Upper lobe of right lung (tissue), 1 donor: ENCODE measurements at regions not wholly inside any gene's neighbourhood (a gene's known extent, or its start where the extent isn't known, plus 50 kb on each side); places are given as distances from the start of the nearest gene placed in this dataset.

ENCODE experiments used
- ATAC-seq: fragments of 200-7000 bp; cut with Tn5 transposase; one replicate; pipeline ENCODE4 v1.9.1; 2020; ENCODE audit warnings: mild to moderate bottlenecking, moderate library complexity
- DNase-seq: peaks from one replicate; pipeline ENCODE4 v3.0.0-alpha.2; 2020
- H3K27ac ChIP-seq: fragments of 200-600 bp; one replicate; pipeline ENCODE4 v1.8.0; 2022
- H3K27me3 ChIP-seq: fragments of 200-600 bp; one replicate; pipeline ENCODE4 v1.8.0; 2022; ENCODE audit warnings: mild to moderate bottlenecking
- H3K36me3 ChIP-seq: fragments of 200-600 bp; one replicate; pipeline ENCODE4 v1.8.0; 2022
- H3K4me1 ChIP-seq: fragments of 200-600 bp; one replicate; pipeline ENCODE4 v1.8.0; 2022
- H3K4me3 ChIP-seq: fragments of 200-600 bp; one replicate; pipeline ENCODE4 v1.8.0; 2022; ENCODE audit warnings: mild to moderate bottlenecking
- H3K9me3 ChIP-seq: fragments of 200-600 bp; one replicate; pipeline ENCODE4 v1.8.0; 2022
- intact Hi-C: fragments of 100-400 bp; cut with DNase I; formaldehyde crosslinking; loops from one replicate; pipeline ENCODE4 v1.11.0; 2022
- TF ChIP-seq, protein P1 (sequence below): fragments of 200-600 bp; IDR thresholded peaks from one replicate; pipeline ENCODE4 v1.8.0; 2022; ENCODE audit warnings: antibody characterized with exemption
- donor health status: DM: no; HTN: yes; CAD: no; lungs with severe emphysema.

DNA sequence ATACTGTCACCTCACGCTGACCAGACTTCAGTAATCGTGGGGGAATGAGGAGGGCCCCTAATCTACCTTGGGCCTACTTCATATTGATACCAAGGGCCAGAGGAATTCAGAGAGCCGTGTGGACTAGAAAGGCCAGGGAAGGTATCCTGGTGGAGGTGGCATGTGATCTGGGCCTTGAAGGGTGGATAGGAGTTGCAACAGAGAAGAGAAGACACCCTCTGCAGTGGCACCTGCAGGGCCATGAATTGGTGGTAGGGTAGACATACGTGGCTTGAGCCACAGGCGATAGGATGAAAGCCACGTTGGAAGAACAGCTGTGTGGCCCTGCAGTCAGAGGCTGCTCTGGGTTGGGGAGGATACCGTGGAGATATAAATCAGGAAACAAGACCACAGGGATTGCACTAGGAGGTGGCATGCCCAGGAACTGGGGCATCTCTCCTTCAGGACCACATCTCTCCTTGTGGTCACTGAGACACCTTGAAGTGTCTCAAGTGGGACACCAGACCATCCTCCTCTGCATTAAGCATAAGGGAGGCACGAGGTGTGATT is 141.4 kb downstream of the CYP26B1 start:
- H3K4me3 ChIP-seq, result no peak overlapping the region
- ATAC-seq (no peak), DNase-seq (no peak)
- no peaks in the 10 kb centered on the region for H3K9me3 ChIP-seq
- intact Hi-C loops, result no loop called here
- TF ChIP-seq, protein P1, sequence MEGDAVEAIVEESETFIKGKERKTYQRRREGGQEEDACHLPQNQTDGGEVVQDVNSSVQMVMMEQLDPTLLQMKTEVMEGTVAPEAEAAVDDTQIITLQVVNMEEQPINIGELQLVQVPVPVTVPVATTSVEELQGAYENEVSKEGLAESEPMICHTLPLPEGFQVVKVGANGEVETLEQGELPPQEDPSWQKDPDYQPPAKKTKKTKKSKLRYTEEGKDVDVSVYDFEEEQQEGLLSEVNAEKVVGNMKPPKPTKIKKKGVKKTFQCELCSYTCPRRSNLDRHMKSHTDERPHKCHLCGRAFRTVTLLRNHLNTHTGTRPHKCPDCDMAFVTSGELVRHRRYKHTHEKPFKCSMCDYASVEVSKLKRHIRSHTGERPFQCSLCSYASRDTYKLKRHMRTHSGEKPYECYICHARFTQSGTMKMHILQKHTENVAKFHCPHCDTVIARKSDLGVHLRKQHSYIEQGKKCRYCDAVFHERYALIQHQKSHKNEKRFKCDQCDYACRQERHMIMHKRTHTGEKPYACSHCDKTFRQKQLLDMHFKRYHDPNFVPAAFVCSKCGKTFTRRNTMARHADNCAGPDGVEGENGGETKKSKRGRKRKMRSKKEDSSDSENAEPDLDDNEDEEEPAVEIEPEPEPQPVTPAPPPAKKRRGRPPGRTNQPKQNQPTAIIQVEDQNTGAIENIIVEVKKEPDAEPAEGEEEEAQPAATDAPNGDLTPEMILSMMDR, result no peak
- H3K4me1 ChIP-seq, result no peaks in the 10 kb centered on the region
- H3K27me3 ChIP-seq, result no peaks in the 10 kb centered on the region
- no peak overlapping the region for H3K27ac ChIP-seq
- H3K36me3 ChIP-seq, result no peaks in the 10 kb centered on the region

DNA sequence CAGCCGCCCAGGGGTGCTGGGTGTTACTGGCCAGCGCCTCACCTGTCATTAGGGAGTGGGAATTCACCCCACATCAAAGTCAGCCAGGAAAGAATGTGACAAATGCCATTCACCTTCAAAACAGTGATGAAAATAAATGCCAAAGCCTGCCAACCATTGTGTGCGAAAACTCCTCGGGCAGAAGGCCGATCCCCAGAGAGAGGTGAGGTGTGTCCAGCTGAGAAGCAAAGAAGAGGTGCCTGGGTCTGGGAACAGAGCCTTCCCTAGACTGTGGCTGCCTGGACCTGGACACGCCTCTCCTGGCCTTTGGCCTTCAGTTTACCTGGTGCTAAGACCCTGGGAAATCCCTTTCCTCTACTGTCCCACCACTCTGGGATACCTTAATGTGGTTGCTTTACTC is 142.7 kb downstream of the CYP26B1 start:
- peak; percentile 21 for ATAC-seq
- intact Hi-C loops, result no loop called here
- Histone ChIP-seq H3K27me3 (no peaks in the 10 kb centered on the region), H3K9me3 (no peaks in the 10 kb centered on the region), H3K36me3 (no peaks in the 10 kb centered on the region), H3K27ac (no peak overlapping the region), H3K4me1 (no peaks in the 10 kb centered on the region), H3K4me3 (no peak overlapping the region)
- TF ChIP-seq, protein P1, result no peak
- no peak for DNase-seq

DNA sequence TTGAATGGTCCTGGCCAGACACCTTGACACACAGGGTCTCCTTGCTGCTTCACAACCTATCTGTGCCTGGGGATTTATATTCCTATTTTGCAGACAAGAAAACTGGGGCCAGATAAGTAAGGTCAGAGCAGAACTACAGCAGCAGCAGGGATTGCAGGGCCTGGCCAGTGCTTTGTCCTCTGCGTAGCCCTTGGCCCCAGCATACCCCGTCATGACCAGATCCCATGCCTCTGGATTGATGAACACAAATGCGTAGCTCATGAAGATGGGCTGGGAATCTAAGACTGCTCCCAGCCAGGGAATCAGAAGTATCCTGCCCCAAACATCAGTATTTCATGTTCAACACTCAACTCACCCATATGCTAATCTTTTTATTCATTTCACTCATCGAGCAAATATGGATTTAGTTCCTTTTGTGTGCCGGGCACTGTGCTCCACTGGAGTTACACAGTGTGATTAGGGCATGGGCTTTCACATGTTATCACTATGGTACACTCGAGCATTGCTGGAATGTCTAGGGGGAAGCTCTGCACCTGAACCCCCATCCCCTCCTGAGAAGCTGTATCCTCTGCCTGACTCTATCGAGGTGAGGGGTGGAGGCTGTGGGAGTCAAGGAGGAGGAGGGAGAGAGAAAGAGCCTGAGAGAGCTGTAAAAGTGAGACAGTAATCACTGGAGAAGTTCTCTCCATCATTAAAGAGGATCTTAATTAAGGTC is 143.3 kb downstream of the CYP26B1 start:
- DNase-seq (no peak), ATAC-seq (no peak)
- Histone ChIP-seq H3K27ac (no peak overlapping the region), H3K36me3 (no peaks in the 10 kb centered on the region), H3K9me3 (no peaks in the 10 kb centered on the region), H3K4me3 (no peak overlapping the region), H3K4me1 (no peaks in the 10 kb centered on the region), H3K27me3 (no peaks in the 10 kb centered on the region)
- TF ChIP-seq, protein P1, result no peak
- intact Hi-C loops, result no loop called here

DNA sequence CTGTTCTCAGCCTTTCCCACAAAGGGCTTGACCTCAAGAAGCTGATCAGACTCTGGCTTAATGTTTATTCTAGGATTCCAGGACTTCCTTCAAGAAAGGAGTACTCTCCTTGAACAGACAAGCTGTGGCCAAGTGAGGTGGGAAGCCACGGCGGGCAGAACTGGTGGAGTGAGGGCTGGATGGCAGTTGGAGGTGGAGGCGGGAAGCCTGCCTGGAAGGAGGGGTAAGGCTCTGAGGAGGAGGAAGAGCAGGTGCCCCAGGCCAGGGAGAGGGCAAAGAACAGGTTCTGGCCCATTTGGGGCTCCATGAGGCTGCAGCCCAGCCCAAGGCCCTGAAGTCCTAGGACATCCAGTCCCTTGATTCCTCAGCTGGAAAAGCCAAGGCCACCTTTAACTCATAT is 143.9 kb downstream of the CYP26B1 start:
- intact Hi-C loops, result no loop called here
- no peak for ATAC-seq
- H3K27me3 ChIP-seq, result peaks cover 4% of the 10 kb centered on the region
- no peak overlapping the region for H3K4me3 ChIP-seq
- TF ChIP-seq, protein P1, result no peak
- H3K36me3 ChIP-seq, result no peaks in the 10 kb centered on the region
- no peaks in the 10 kb centered on the region for H3K4me1 ChIP-seq
- no peak overlapping the region for H3K27ac ChIP-seq
- H3K9me3 ChIP-seq, result no peaks in the 10 kb centered on the region
- DNase-seq, result peak; percentile 32

DNA sequence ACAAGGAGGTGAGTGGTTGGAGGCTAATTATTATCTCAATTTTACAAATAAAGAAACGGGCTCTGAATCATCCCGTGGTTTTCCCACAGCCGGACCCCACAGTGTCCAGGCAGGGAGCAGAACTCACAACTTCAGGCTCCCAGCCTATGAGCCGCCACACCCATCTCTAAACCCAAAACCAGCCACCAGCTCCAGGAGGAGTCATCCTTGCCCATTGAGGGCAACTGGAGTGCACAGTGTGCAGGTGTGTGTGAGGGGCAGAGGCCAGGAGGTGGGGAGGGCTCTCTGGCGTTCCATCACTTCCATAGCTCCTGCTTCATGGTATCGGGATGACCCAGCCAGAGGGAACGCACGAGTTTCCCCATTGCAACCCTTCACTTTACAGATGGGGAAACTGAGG is 144.5 kb downstream of the CYP26B1 start:
- H3K36me3 ChIP-seq, result no peaks in the 10 kb centered on the region
- intact Hi-C loops, result no loop called here
- no peak overlapping the region for H3K4me3 ChIP-seq
- TF ChIP-seq, protein P1, result no peak
- no peaks in the 10 kb centered on the region for H3K9me3 ChIP-seq
- H3K27ac ChIP-seq, result no peak overlapping the region
- no peak for DNase-seq
- H3K27me3 ChIP-seq, result peaks cover 6% of the 10 kb centered on the region
- ATAC-seq, result no peak
- no peaks in the 10 kb centered on the region for H3K4me1 ChIP-seq
